ENCODE measurements at regions not wholly inside any gene's neighbourhood (a gene's known extent, or its start where the extent isn't known, plus 50 kb on each side); places are given as distances from the start of the nearest gene placed in this dataset.

DNA sequence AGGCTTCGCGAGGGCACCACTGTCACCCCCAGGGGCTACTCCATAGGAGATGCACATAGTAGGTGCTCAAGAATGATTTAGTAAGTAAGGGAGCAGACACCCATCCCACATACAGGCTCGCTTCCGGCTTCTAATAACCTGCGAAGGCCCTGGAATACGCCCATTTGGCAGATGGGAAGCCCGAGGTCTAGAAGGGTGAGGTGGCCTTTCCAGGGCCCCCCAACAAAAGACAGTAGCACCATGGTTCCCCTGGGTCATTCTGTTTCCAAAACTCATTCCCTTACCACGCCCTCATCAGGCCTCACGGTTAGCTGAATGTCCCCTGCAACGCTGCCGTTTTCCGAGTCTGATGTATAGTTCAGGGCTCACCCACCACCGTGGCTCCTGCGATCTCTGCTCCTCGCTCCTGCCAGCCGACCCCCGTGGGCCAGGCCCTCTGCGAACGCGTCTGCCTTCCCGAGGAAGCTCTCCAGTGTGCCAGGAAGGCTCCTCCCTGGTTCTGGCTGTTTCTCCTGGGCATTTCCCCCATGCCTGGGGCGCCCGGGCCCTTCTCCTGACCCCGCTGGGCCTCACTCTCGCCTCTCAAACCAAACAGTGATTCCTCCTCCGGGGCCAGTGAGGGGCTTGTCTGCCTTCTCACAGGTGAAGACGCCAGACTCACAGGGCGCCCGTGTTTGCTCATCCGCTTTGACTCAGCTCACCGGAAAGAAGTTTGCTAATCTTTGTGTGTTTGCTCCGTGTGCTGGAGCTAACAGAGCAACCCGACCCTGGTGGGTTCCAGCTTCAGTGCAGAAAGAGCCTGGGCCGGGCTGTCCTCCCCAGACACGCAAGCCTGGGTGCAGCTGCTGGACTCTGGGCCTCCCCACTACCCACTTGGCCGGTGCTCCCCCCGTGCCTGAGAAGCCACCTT lies 86.6 kb downstream of the RTL6 start:
- Mint-ChIP-seq H3K27me3 (peaks cover 2% of the 10 kb centered on the region), H3K4me1 (no peaks in the 10 kb centered on the region), H3K9me3 (no peaks in the 10 kb centered on the region), H3K27ac (no peak overlapping the region), H3K4me3 (no peak overlapping the region), H3K36me3 (ENCODE audit: low read depth) (no peaks in the 10 kb centered on the region)
- ChIA-PET POLR2A (no interaction called here), CTCF (no interaction called here)
- no peak for DNase-seq

DNA sequence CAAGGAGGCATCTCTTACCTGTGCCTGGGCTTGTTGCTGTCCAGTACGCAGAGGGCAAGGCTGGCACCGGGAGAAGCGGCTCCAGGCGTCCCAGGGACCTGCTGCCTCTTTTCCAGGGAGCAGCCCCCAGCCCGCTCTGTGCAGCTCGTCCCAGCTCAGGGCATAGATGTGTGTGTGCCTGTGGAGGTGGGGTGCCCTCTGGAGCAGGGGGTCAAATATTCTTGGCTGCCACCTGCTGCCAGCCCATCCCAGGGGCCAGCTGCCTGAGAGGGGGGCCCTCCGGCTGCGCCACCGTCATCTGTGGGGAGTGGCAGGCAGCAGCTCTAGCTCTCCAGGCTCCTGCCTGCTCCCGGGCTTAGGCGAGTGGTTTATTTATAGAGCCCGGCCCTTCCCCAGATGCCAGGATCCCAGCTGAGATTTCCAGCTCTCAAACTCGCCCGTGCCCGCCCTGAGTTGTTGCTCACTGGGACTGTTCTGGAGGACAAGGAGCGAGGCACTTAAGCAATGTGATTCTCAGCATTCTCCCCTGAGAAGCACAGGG lies 87.5 kb downstream of the RTL6 start:
- no peak for DNase-seq
- H3K9me3 Mint-ChIP-seq: no peaks in the 10 kb centered on the region
- H3K27ac Mint-ChIP-seq: no peak overlapping the region
- H3K27me3 Mint-ChIP-seq: no peaks in the 10 kb centered on the region
- no peak overlapping the region for H3K4me3 Mint-ChIP-seq
- CTCF ChIA-PET: no interaction called here
- POLR2A ChIA-PET: no interaction called here
- H3K4me1 Mint-ChIP-seq: no peaks in the 10 kb centered on the region
- no peaks in the 10 kb centered on the region for H3K36me3 Mint-ChIP-seq (ENCODE audit: low read depth)

DNA sequence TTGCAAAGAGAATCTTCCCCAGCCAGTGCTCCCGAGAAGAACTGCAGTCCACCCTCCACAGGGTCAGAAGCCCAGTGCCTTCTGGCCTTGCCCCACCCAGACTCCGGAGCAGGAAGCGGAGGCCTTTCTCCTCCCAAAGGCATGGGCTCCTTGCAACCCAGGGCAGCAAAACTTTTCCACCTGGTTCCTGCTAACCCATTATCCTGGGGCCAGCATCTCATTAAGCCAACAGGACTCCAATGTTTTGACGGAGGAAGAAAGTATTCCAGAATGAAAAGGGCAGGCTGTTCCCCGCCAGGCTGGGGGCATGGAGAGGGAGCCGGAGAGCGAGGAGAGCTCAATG lies 88.1 kb downstream of the RTL6 start:
- Mint-ChIP-seq H3K27me3 (no peaks in the 10 kb centered on the region), H3K27ac (no peak overlapping the region), H3K9me3 (no peaks in the 10 kb centered on the region), H3K36me3 (ENCODE audit: low read depth) (no peaks in the 10 kb centered on the region), H3K4me1 (no peaks in the 10 kb centered on the region), H3K4me3 (no peak overlapping the region)
- ChIA-PET CTCF (no interaction called here), POLR2A (no interaction called here)
- DNase-seq: no peak

DNA sequence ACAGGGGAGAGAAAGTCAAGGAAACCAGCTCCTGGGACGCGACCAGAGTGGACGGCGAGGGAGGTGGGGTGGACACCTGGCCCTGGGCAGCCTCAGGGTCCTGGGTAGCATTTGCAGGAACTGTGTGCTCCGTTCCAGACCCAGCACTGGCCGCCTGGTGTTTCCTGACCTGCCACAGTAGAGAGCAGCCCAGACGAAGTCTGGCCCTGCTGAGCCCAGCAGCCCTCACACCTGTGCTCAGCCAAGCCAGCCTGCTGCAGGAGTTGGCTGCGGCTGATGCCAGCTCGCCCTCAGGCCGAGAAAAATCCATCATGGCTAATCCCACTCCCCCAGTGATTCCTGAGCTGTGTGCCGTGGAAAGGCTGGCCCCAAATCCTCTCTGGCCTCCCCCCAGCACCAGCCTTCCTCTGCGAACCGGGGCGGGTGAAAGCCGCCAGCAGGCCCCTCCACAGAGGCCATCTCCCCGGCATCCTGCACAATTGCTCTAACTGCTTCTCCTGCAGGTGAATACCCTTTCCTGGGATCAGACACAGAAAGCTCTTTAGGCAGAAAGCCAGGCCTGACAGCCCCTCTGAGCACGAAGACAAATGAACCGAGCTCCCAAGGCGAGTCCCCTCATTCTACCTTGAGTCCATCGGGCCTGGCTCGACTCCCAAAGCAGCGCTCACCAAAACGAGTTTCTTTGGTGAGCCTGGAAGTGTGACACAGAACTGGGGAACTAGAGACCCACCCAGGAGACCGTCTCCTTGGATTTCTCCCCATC lies 88.6 kb downstream of the RTL6 start:
- Mint-ChIP-seq H3K4me3 (no peak overlapping the region), H3K4me1 (no peaks in the 10 kb centered on the region), H3K27ac (no peak overlapping the region), H3K36me3 (ENCODE audit: low read depth) (no peaks in the 10 kb centered on the region), H3K9me3 (no peaks in the 10 kb centered on the region), H3K27me3 (no peaks in the 10 kb centered on the region)
- ChIA-PET POLR2A (no interaction called here), CTCF (no interaction called here)
- no peak for DNase-seq

DNA sequence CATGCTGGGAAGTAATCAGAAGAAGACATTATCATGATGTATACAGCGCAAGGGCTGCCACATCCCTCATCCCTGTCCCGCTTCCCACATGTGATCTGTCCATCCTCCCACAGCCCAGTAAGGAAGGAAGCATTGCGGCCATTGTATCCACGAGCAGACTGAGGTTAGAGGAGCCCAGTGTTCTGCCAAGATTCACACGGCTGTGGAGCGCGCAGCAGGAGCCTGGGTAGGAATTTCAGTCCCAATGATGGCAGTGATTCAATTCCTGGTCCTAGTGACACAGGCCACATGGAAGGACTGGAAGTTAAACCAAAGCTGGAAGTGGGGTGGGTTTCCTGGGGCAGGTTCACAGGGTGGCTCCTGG lies 89.2 kb downstream of the RTL6 start:
- no peak overlapping the region for H3K4me3 Mint-ChIP-seq
- H3K36me3 Mint-ChIP-seq (ENCODE audit: low read depth): no peaks in the 10 kb centered on the region
- H3K9me3 Mint-ChIP-seq: no peaks in the 10 kb centered on the region
- no peaks in the 10 kb centered on the region for H3K27me3 Mint-ChIP-seq
- DNase-seq: no peak
- H3K27ac Mint-ChIP-seq: no peak overlapping the region
- no peaks in the 10 kb centered on the region for H3K4me1 Mint-ChIP-seq
- POLR2A ChIA-PET: no interaction called here
- CTCF ChIA-PET: no interaction called here

DNA sequence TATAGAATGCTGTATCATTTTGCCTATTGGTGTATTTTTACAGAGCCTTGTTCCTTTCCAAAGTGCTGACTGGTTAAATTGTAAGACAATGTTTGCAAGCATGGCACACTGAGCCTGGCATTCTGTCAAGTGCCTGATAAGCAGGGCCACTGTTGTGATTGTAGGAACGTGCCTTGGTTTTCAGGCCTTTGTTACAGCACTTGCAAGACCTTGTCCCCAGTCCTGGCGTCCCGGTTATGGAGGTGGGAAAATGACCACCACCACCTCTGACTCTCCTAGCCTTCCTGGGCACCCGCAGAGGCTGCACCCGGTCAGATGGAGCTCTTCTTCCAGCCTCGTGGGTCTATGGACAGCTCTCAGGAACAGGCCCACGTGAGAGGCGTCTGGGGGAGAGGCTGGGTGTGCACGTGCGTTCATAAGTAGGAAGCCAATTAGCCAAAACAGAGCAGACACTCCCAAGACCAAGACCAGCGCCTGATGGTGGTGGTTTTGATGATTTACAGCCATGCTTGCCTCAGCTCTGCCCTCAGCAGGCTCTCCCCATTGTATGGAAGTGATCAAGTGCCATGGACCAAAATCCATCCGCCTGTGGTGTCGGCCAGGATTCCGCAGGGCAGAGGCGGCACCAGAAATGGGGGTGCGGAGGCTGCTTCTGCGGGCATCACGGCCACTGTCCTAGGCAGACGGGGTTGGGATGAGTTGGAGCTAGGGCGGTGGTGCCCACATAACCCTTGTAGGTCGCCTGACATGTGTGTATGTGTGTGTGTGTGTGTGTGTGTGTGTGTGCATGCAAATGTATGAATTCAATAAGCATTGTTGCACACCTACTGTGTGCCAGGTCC lies 89.8 kb downstream of the RTL6 start:
- ChIA-PET POLR2A (no interaction called here), CTCF (no interaction called here)
- no peak for DNase-seq
- Mint-ChIP-seq H3K36me3 (ENCODE audit: low read depth) (no peaks in the 10 kb centered on the region), H3K27ac (no peak overlapping the region), H3K9me3 (no peaks in the 10 kb centered on the region), H3K4me1 (no peaks in the 10 kb centered on the region), H3K27me3 (no peaks in the 10 kb centered on the region), H3K4me3 (no peak overlapping the region)

DNA sequence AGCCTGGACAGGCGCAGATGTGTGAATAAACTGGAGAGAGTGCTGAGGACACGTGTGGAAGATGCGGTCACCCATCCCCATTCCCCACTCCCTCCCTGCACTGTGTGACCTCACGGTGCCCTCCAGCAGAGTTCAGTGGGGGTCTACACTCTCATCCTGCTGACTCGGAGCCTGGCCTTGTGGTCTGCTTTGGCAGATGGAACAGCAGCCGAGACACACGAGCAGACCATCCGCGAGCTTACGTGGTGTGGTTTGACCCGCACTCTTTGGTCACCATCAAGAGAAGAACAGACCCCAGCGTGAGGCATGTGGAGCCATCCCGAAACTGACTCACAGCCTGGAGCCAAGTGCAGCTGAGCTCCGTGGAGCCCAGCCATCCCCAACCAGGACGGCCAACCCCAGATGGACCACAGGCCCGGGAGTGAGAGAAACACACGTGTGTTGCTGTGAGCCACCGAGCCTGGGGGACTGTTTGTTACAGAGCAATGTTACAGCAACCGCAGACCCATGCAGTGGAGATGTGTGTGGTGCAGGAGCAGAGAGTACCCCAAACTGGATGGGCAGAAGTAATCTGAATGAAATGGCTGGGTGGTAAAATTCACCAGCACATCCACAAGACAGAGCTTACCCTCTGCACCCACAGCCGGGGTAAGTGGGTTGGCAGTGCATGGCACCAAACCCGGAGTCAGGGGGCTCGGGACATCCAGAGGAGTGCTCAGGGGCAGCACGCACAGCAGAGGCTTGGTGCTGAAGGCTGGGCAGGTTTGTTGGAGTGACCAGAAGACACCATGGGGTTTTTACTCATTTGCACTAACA lies 90.7 kb downstream of the RTL6 start:
- no peaks in the 10 kb centered on the region for H3K36me3 Mint-ChIP-seq (ENCODE audit: low read depth)
- H3K4me3 Mint-ChIP-seq: no peak overlapping the region
- ChIA-PET CTCF (no interaction called here), POLR2A (no interaction called here)
- H3K27ac Mint-ChIP-seq: no peak overlapping the region
- no peaks in the 10 kb centered on the region for H3K9me3 Mint-ChIP-seq
- DNase-seq: no peak
- H3K27me3 Mint-ChIP-seq: no peaks in the 10 kb centered on the region
- no peaks in the 10 kb centered on the region for H3K4me1 Mint-ChIP-seq

DNA sequence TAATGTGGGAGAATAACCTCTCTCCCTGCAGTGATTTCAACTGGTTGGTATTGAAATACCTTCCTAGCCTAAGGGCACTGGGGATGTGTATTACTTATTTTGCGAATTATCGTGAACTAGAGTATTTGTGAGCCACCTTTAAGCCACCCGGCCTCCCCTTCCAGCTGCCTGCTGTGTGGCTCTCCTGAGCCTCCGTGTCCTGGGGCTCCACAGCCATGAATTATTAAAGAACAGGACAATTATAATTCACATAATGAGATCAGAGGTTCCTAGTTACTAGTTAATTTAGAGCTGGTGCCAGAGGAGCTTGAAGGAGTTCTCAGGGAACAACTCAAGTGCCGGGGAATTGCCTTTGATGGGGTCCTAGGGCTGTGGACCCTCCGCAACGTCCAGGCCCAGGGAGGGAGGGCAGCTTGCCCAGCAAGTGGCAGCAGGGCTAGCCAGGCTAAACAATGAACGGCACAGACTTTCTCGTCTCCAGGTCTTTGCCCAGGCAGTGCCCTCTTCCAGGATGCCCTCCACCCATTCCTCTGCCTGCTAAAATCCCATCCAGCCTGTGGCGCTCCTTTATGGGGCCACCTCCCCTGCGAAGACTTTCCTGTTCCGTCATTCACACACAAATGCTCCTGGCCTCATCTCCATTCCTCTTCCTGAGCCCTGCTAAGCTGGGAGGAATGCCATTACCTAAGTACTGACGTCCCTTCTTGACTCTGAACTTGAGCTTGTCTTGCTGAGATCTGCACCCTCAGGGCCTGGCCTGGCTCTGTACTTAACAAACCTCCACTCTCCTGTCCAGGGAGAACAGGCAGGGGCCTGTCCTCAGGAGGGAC lies 91.5 kb downstream of the RTL6 start:
- CTCF ChIA-PET: no interaction called here
- Mint-ChIP-seq H3K36me3 (ENCODE audit: low read depth) (no peaks in the 10 kb centered on the region), H3K27me3 (no peaks in the 10 kb centered on the region), H3K4me3 (no peak overlapping the region), H3K4me1 (no peaks in the 10 kb centered on the region), H3K9me3 (no peaks in the 10 kb centered on the region), H3K27ac (no peak overlapping the region)
- no peak for DNase-seq
- POLR2A ChIA-PET: no interaction called here

DNA sequence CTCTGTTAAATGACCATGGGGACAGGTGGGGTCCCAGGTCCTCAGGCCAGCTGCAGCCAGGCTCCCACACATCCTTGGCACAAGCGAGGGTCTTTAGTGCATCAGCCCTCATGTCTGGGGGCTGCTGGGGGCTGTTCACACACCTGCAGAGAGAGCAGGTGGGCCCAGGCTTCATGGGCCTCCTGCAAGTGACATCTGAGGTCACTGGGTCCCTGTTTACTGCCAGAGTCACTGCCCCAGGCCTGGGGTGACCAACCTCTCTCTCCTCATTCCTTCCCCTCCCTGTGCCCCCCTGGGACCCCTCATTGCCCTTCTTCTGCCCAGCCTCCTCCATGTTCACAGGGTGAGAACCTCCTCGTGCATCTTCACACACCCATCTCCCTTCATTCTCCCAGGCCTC lies 92.4 kb downstream of the RTL6 start:
- H3K27me3 Mint-ChIP-seq: no peaks in the 10 kb centered on the region
- no peaks in the 10 kb centered on the region for H3K36me3 Mint-ChIP-seq (ENCODE audit: low read depth)
- CTCF ChIA-PET: no interaction called here
- no peak overlapping the region for H3K27ac Mint-ChIP-seq
- H3K4me3 Mint-ChIP-seq: no peak overlapping the region
- no peaks in the 10 kb centered on the region for H3K4me1 Mint-ChIP-seq
- POLR2A ChIA-PET: no interaction called here
- DNase-seq: no peak
- no peaks in the 10 kb centered on the region for H3K9me3 Mint-ChIP-seq

DNA sequence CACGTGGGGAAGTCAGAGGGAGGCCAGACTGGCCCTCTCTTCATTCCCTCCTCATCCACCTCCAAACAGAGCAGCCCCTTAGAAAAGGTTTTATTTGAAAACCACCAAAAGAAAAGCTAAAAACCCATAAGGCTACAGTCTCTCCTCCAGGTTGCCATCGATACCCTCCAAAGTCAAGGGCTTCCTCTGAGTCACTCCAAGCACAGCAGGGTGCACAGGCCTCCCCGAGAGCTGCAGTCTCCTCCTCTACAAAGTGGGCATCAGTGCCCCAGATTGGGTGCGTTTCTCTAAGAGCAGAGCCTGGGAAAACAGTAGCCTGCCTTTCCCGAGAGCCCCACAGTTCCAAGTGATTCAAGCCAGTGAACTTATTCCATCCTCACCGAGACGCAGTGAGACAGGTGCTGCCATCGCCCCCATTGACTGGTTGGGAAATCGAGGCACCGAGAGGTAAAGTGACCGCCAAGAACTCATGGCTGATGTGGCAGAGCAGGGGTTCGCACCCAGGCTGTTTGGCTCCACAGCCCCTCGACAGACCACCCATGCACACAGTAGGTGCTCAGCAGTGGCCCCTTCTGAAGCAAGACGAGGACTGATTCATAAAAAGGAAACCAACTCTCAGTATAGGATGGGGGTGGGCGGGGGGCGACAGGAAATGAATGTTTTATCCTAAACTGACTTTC lies 91.7 kb upstream of the SHISAL1 start:
- CTCF ChIA-PET: no interaction called here
- H3K4me3 Mint-ChIP-seq: no peak overlapping the region
- H3K27me3 Mint-ChIP-seq: no peaks in the 10 kb centered on the region
- H3K9me3 Mint-ChIP-seq: no peaks in the 10 kb centered on the region
- no peaks in the 10 kb centered on the region for H3K36me3 Mint-ChIP-seq (ENCODE audit: low read depth)
- DNase-seq: no peak
- POLR2A ChIA-PET: no interaction called here
- H3K27ac Mint-ChIP-seq: no peak overlapping the region
- H3K4me1 Mint-ChIP-seq: no peaks in the 10 kb centered on the region

DNA sequence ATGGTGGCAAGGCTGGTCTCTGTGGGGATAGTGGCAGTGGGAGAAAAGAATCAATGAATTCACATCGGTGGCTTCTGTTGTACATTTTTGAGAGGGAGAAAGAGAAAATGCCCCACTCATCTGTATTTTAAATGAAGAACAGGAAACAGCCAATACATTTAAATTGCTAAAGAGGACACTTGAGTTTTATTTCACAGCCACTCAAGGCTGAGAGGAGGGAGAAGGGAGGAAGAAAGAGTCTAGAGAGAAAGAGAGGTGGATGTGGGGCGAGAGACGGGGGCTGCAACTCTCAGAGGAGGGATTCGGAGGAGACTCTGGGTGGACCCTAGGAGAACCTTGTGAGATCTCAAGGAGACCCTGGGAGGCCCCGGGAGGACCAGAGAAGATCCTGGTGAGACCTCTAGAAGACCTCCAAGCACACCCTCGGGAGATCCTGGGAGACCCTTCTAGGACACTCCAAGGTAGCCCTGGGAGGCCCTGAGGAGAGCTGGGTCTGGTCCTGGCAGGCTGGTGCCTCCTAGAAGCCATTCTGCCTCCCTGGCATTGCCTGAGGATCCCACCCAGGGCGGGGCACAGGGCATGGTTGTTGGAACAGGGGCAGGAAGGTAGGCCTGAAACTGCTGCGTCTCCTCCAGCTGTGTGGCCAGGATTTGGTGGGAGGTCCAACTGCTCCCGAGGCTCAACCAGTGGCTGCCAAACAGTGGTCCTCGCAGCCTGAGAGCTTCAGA lies 91.0 kb upstream of the SHISAL1 start:
- CTCF ChIA-PET: no interaction called here
- POLR2A ChIA-PET: no interaction called here
- Mint-ChIP-seq H3K9me3 (no peaks in the 10 kb centered on the region), H3K4me3 (no peak overlapping the region), H3K4me1 (no peaks in the 10 kb centered on the region), H3K27me3 (no peaks in the 10 kb centered on the region), H3K36me3 (ENCODE audit: low read depth) (no peaks in the 10 kb centered on the region), H3K27ac (no peak overlapping the region)
- DNase-seq: no peak
